Duodenal mucosa (tissue), 2 donors: ENCODE measurements at regions not wholly inside any gene's neighbourhood (a gene's known extent, or its start where the extent isn't known, plus 50 kb on each side); places are given as distances from the start of the nearest gene placed in this dataset.

Source experiments
- H3K27ac ChIP-seq: one replicate; pipeline ENCODE4 v1.7.0; 2013; ENCODE audit warnings: low read depth, low read length
- H3K27me3 ChIP-seq, 2 donors: one replicate each; pipeline ENCODE4 v1.7.0; 2013; ENCODE audit warnings: low read length in 2 of 2, control low read depth in 1 of 2; ENCODE audit not compliant: insufficient read depth in 2 of 2, control insufficient read depth in 1 of 2
- H3K36me3 ChIP-seq, 2 donors: one replicate each; pipeline ENCODE4 v1.7.0; 2013; ENCODE audit warnings: low read length in 2 of 2, control low read depth in 1 of 2; ENCODE audit not compliant: insufficient read depth in 2 of 2, control insufficient read depth in 1 of 2
- H3K4me1 ChIP-seq, 2 donors: one replicate each; pipeline ENCODE4 v1.7.0; 2013; ENCODE audit warnings: low read length in 2 of 2, control low read depth in 1 of 2; ENCODE audit not compliant: insufficient read depth in 2 of 2, control insufficient read depth in 1 of 2
- H3K4me3 ChIP-seq, 2 donors: one replicate each; pipeline ENCODE4 v1.7.0; 2013; ENCODE audit warnings: low read length in 2 of 2, low read depth in 1 of 2
- H3K9ac ChIP-seq, 2 donors: one replicate each; pipeline ENCODE4 v1.7.0; 2013; ENCODE audit warnings: low read length in 2 of 2, low read depth in 1 of 2
- H3K9me3 ChIP-seq, 2 donors: one replicate each; pipeline ENCODE4 v1.7.0; 2013; ENCODE audit warnings: low read length in 2 of 2, control low read depth in 1 of 2; ENCODE audit not compliant: control insufficient read depth in 1 of 2

DNA sequence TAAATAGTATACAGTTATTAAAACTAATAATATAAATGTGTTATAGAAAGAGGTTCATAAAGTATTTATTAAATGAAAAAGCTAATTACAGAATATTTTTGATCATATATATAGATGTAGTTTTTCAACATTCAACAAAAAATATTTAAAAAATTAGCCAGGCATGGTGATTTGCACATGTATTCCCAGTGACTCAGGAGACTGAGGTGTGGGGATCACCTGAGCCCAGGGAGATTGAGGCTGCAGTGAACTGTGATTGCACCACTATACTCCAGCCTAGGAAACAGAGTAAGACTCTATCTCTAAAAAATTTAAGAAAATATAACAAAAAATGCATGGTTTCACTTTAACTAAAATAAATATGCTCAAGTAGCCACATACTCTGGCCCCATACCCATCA is 118.0 kb upstream of the SEMA3C start:
- Histone ChIP-seq H3K9ac (no peak overlapping the region), H3K4me3 (no peak overlapping the region), H3K27ac (no peak overlapping the region), H3K27me3 (no peaks in the 10 kb centered on the region), H3K36me3 (no peaks in the 10 kb centered on the region), H3K4me1 (no peaks in the 10 kb centered on the region), H3K9me3 (no peaks in the 10 kb centered on the region)

DNA sequence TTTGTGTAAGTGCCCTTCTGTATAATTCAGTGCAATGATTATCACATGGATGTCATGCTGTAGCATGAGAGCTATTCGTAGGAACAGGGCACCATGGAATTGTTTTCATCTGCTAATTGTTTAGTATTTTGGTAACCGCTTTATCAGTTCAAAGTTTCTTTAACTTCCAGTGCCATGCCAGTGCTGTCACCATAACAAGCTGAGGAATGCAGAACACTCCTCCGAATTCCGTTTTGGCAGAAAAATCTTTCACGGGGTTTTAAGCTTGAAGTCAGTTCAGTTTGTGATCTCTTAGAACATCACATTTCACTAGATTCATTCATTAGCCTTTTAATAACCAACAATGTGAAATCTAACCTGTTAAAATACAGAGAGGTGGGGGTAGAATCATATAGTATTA is 117.2 kb upstream of the SEMA3C start:
- Histone ChIP-seq H3K9ac (no peak overlapping the region), H3K9me3 (no peaks in the 10 kb centered on the region), H3K36me3 (no peaks in the 10 kb centered on the region), H3K4me3 (no peak overlapping the region), H3K27me3 (no peaks in the 10 kb centered on the region), H3K27ac (no peak overlapping the region), H3K4me1 (no peaks in the 10 kb centered on the region)

GRCh38 chr7:81031996-81032395 is 113.1 kb upstream of the SEMA3C start:
- Histone ChIP-seq H3K9me3 (no peaks in the 10 kb centered on the region), H3K36me3 (no peaks in the 10 kb centered on the region), H3K4me3 (no peak overlapping the region), H3K9ac (no peak overlapping the region), H3K27ac (no peak overlapping the region), H3K27me3 (no peaks in the 10 kb centered on the region), H3K4me1 (no peaks in the 10 kb centered on the region)

DNA sequence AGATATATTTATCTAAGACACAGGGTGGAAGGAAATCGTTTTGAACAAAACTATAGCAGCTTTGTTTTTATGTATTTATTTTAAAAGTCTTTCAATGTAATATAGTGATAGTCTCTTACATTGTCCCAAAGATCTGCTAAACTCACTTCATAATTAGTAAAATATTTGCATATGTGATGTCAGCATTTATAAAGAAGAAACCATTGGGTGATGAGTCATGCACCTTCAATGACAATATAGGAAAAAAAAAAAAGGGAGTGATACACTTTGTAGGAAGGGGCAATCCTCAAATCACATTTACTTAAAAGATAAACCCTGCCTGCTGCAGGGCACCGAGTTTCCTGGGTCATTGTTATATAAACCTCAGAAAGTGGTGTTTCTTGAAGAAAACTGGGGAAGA is 112.4 kb upstream of the SEMA3C start:
- Histone ChIP-seq H3K4me3 (no peak overlapping the region), H3K9ac (no peak overlapping the region), H3K36me3 (no peaks in the 10 kb centered on the region), H3K27me3 (no peaks in the 10 kb centered on the region), H3K9me3 (no peaks in the 10 kb centered on the region), H3K4me1 (no peaks in the 10 kb centered on the region), H3K27ac (no peak overlapping the region)

DNA sequence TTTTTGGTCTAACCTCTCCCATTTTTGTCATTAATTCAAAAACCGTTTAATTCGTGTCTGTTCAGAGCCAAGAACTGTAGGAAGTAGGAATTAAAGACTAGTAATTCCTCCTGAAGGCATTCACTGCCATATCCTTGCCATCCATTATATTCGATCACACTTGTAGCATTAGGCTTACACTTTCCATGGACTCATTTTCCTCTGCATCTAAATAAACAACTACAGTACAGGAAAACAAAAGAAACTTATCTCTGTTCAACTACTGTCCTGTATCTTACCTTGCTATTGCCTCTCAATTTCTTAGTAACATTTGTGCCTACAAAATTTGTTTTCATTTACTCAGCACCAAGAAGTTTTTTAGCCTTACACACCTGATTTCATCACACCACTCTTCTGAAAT is 111.6 kb upstream of the SEMA3C start:
- H3K9ac ChIP-seq = no peak overlapping the region
- no peaks in the 10 kb centered on the region for H3K4me1 ChIP-seq
- no peaks in the 10 kb centered on the region for H3K36me3 ChIP-seq
- no peaks in the 10 kb centered on the region for H3K27me3 ChIP-seq
- H3K27ac ChIP-seq = no peak overlapping the region
- no peak overlapping the region for H3K4me3 ChIP-seq
- no peaks in the 10 kb centered on the region for H3K9me3 ChIP-seq

DNA sequence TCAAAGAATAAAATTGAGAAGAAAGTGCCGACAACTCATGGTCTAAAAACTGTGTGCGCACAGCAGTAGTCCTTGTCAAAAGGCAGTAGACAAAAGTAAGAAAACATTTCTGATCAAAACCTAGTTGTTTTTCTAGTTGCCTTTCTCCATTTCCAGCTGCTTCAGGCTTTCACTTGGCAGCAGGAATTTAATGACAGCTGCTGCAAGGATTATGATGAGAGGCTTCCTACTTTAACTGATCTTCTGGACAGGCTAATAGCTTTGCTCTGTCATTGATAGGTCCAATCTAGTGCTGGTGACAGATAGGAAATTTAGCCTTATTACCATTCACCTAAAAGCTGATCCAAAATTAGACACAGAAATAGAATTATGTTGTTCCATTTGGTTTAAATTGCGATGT is 110.7 kb upstream of the SEMA3C start:
- Histone ChIP-seq H3K27ac (no peak overlapping the region), H3K4me1 (no peaks in the 10 kb centered on the region), H3K4me3 (no peak overlapping the region), H3K9ac (no peak overlapping the region), H3K9me3 (no peaks in the 10 kb centered on the region), H3K27me3 (no peaks in the 10 kb centered on the region), H3K36me3 (no peaks in the 10 kb centered on the region)

- Histone ChIP-seq H3K9me3 (no peaks in the 10 kb centered on the region), H3K9ac (no peak overlapping the region), H3K27me3 (no peaks in the 10 kb centered on the region), H3K4me3 (no peak overlapping the region), H3K4me1 (no peaks in the 10 kb centered on the region), H3K36me3 (no peaks in the 10 kb centered on the region), H3K27ac (no peak overlapping the region)
These were observed 106.5 kb upstream of the SEMA3C start for GRCh38 chr7:81025360-81025759.

- Histone ChIP-seq H3K9me3 (no peaks in the 10 kb centered on the region), H3K27ac (no peak overlapping the region), H3K27me3 (no peaks in the 10 kb centered on the region), H3K4me1 (no peaks in the 10 kb centered on the region), H3K4me3 (no peak overlapping the region), H3K36me3 (no peaks in the 10 kb centered on the region), H3K9ac (no peak overlapping the region)
These were observed 96.1 kb upstream of the SEMA3C start for GRCh38 chr7:81014908-81015307.

- no peaks in the 10 kb centered on the region for H3K9me3 ChIP-seq
These were observed 95.4 kb upstream of the SEMA3C start for GRCh38 chr7:81014266-81014665.

GRCh38 chr7:81013083-81013817 is 94.4 kb upstream of the SEMA3C start:
- Histone ChIP-seq H3K27ac (no peak overlapping the region), H3K27me3 (no peaks in the 10 kb centered on the region), H3K4me3 (no peak overlapping the region), H3K4me1 (no peaks in the 10 kb centered on the region), H3K36me3 (no peaks in the 10 kb centered on the region), H3K9me3 (no peaks in the 10 kb centered on the region), H3K9ac (no peak overlapping the region)

More at GRCh38 chr7:81014266-81014665, 95.4 kb upstream of the SEMA3C start:
- Histone ChIP-seq H3K4me1 (no peaks in the 10 kb centered on the region), H3K9ac (no peak overlapping the region), H3K4me3 (no peak overlapping the region), H3K27me3 (no peaks in the 10 kb centered on the region), H3K27ac (no peak overlapping the region), H3K36me3 (no peaks in the 10 kb centered on the region)

DNA sequence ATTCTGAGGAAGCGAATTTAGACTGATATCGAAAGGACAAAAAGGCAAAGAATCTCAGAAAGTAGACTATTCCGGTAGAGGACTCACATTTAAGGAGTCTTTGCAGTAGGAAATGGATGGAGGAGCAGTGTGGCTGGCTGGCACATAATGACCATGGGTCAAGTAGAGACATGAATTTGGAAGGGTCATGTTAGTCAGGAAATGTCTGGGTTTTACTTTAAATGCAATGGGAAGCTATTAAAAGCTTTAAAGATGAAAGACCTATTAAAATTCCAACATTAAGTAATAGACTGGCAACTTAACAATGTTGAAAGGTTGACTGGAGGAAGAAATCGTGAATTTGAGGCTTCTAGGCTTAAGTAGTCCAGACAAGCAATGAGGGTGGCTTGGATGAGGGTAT is 90.0 kb upstream of the SEMA3C start:
- no peak overlapping the region for H3K4me3 ChIP-seq

More for the DNA sequence above, 90.0 kb upstream of the SEMA3C start:
- Histone ChIP-seq H3K36me3 (no peaks in the 10 kb centered on the region), H3K27me3 (no peaks in the 10 kb centered on the region), H3K4me1 (no peaks in the 10 kb centered on the region), H3K9me3 (no peaks in the 10 kb centered on the region), H3K27ac (no peak overlapping the region), H3K9ac (no peak overlapping the region)
